ENCODE measurements at regions not wholly inside any gene's neighbourhood (a gene's known extent, or its start where the extent isn't known, plus 50 kb on each side); places are given as distances from the start of the nearest gene placed in this dataset.

DNA sequence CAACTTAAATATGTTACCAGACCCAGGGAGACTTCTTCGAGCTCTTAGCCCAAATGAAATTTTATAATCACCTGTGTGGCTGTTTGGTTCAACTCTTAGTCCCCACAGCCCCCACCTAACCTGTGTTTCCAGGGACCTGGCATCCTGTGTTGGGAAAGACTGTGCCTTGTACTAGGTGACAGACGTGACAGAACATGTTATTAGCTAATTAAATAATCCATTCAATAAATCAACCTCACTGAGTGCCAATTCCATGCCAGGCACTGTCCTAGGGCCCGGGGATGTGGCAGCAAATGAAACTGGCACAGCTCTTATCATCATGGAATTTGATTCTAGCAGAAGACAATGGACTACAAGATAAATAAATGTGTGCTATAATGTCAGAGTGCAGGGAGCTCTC lies 431.9 kb downstream of the MIAT start:
- TF ChIP-seq CTCF (IDR thresholded peaks at IDR 0.05) (no peak), POLR2A (IDR thresholded peaks at IDR 0.05) (no peak)

Measured in Peyer's patch (tissue), 4 donors.